ENCODE measurements at regions not wholly inside any gene's neighbourhood (a gene's known extent, or its start where the extent isn't known, plus 50 kb on each side); places are given as distances from the start of the nearest gene placed in this dataset.
A peak's percentile ranks its signal among the peaks of the same experiment; 100 is the strongest.

DNA sequence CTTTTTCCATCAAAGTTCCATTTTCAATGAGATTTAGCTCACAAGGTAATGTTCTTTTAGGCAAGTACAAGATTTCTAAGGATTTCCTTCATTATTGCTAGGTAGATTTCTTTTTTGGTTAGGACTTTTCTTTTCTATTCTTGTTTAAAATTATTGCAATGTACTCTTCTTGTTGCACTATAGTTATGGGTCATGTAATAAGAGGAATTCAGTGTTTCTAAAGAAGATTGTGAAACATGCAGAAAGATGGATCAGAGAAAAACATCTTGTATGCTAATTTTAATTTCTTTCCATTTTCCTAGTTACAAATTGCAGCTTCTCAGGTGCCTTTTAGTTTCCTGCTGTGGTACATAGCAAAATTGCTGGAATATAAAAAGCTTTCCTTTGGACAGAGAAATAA lies 56.1 kb downstream of the BTG1 start:
- peaks cover 13 to 68% (median 51%) of the 10 kb centered on the region in 7 donors for H3K4me1 Mint-ChIP-seq
- H3K36me3 Mint-ChIP-seq: peaks cover 0 to 9% (median 7%) of the 10 kb centered on the region in 5 donors
- ChIA-PET POLR2A (interaction anchor here (0.6 to 1.8 kb wide), 12 partner anchors 8 to 171 kb away, joined by 3 to 5 read pairs (median 3); partner anchors contain the start of gene BTG1), CTCF (interaction anchor here (1.3 kb wide), 1 partner anchor 15 kb away, joined by 4 read pairs; no protein-coding TSS in a partner anchor)
- no peak overlapping the region for H3K27ac ChIP-seq (ENCODE audit: low read depth, low read length)
- intact Hi-C loops (cut with micrococcal nuclease): no loop called here
- no peaks in the 10 kb centered on the region for H3K9me3 ChIP-seq (ENCODE audit: control insufficient read depth in 2 of 3, low read length in 3 of 3)
- no peak for ATAC-seq
- H3K4me1 ChIP-seq (ENCODE audit: control insufficient read depth in 2 of 2, insufficient read depth in 2 of 2, low read length in 2 of 2): peaks cover 3 to 18% of the 10 kb centered on the region in 2 donors
- no peaks in the 10 kb centered on the region for H3K27me3 Mint-ChIP-seq
- no peaks in the 10 kb centered on the region for H3K36me3 ChIP-seq (ENCODE audit: control insufficient read depth in 2 of 3, insufficient read depth in 3 of 3, low read length in 3 of 3)
- DNase-seq: no peak
- H3K27me3 ChIP-seq (ENCODE audit: control insufficient read depth in 2 of 2, insufficient read depth in 2 of 2, low read length in 2 of 2): no peaks in the 10 kb centered on the region
- peaks cover 0 to 3% (median 0%) of the 10 kb centered on the region in 11 donors for H3K9me3 Mint-ChIP-seq
- H3K4me3 ChIP-seq (ENCODE audit: low read length): no peak overlapping the region
- peak overlapping the region in 5 of 10 donors; percentile 7 to 34 (median 27) for H3K4me3 Mint-ChIP-seq
- H3K27ac Mint-ChIP-seq: peak overlapping the region in 2 of 9 donors; percentile 1 to 48

DNA sequence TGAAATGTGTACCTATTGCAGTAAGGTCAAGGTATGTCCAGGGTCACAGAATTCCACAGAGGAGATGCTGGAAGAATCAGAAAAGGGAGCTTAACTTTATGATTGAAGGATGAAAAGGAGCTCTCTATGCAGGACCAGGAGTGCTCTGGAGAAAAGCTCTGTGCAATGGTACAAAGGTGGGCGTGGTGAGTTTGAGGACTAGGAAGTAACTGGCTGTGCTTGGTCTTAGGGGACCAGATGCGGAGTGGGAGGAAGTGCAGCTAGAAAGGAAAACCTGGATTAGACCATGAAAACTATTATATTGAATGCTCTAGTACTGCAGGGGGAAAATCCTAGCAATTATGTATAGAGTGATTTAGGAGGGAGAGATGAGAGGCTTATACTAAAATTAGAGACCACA lies 56.8 kb downstream of the BTG1 start:
- Histone ChIP-seq H3K27ac (ENCODE audit: low read depth, low read length) (no peak overlapping the region), H3K27me3 (ENCODE audit: control insufficient read depth in 2 of 2, insufficient read depth in 2 of 2, low read length in 2 of 2) (no peaks in the 10 kb centered on the region), H3K36me3 (ENCODE audit: control insufficient read depth in 2 of 3, insufficient read depth in 3 of 3, low read length in 3 of 3) (no peaks in the 10 kb centered on the region), H3K4me3 (ENCODE audit: low read length) (no peak overlapping the region), H3K9me3 (ENCODE audit: control insufficient read depth in 2 of 3, low read length in 3 of 3) (no peaks in the 10 kb centered on the region), H3K4me1 (ENCODE audit: control insufficient read depth in 2 of 2, insufficient read depth in 2 of 2, low read length in 2 of 2) (peaks cover 0 to 24% of the 10 kb centered on the region in 2 donors)
- peak overlapping the region in 8 of 10 donors; percentile 2 to 63 (median 34) for H3K4me3 Mint-ChIP-seq
- peak overlapping the region in 8 of 9 donors; percentile 16 to 65 (median 27) for H3K27ac Mint-ChIP-seq
- H3K36me3 Mint-ChIP-seq: peaks cover 0 to 9% (median 7%) of the 10 kb centered on the region in 5 donors
- ATAC-seq (no peak), DNase-seq (no peak)
- peaks cover 12 to 70% (median 47%) of the 10 kb centered on the region in 7 donors for H3K4me1 Mint-ChIP-seq
- H3K27me3 Mint-ChIP-seq: no peaks in the 10 kb centered on the region
- ChIA-PET POLR2A (interaction anchor here (0.5 to 1.8 kb wide), 15 partner anchors 8 to 58 kb away, joined by 3 to 5 read pairs (median 3); partner anchors contain the start of gene BTG1), CTCF (interaction anchor here (1.0 to 1.3 kb wide), 2 partner anchors 14 to 53 kb away, joined by 3 to 4 read pairs; no protein-coding TSS in a partner anchor)
- H3K9me3 Mint-ChIP-seq: peaks cover 0 to 3% (median 0%) of the 10 kb centered on the region in 11 donors
- intact Hi-C loops (cut with micrococcal nuclease): no loop called here

DNA sequence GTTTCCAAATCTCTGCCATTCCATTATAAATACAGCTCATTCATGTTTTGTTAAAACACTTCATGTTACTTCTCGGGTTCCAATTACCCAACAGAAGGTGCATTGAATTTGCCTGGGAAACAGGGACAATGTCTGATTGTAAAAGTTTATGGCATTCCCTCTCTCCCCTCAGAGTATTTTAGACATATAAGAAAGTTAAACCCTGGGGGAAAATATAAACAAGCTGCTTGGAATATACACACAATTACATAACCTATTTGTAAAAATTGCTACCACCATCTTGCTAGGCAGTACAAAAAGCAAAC lies 60.0 kb downstream of the BTG1 start:
- ChIA-PET POLR2A (interaction anchor here (0.7 to 2.9 kb wide), 9 partner anchors 11 to 59 kb away, joined by 3 to 25 read pairs (median 5); partner anchors contain the start of gene BTG1), CTCF (interaction anchor here (0.8 to 1.7 kb wide), 3 partner anchors 32 to 58 kb away, joined by 3 to 6 read pairs (median 4); no protein-coding TSS in a partner anchor)
- ATAC-seq (no peak), DNase-seq (no peak)
- Mint-ChIP-seq H3K36me3 (peaks cover 0 to 10% (median under 1%) of the 10 kb centered on the region in 5 donors), H3K27me3 (no peaks in the 10 kb centered on the region), H3K9me3 (peaks cover 0 to 3% (median 0%) of the 10 kb centered on the region in 11 donors), H3K4me3 (peak overlapping the region in 1 of 10 donors; percentile 25), H3K27ac (no peak overlapping the region), H3K4me1 (peaks cover 21 to 70% (median 60%) of the 10 kb centered on the region in 7 donors)
- intact Hi-C loops (cut with micrococcal nuclease): loop anchor here in 1 of 2 donors (1.0 kb wide), 1 partner anchor 11 kb away; no protein-coding TSS in a partner anchor
- no peak overlapping the region for H3K4me3 ChIP-seq (ENCODE audit: low read length)
- H3K36me3 ChIP-seq (ENCODE audit: control insufficient read depth in 2 of 3, insufficient read depth in 3 of 3, low read length in 3 of 3): no peaks in the 10 kb centered on the region
- H3K27ac ChIP-seq (ENCODE audit: low read depth, low read length): no peak overlapping the region
- H3K27me3 ChIP-seq (ENCODE audit: control insufficient read depth in 2 of 2, insufficient read depth in 2 of 2, low read length in 2 of 2): no peaks in the 10 kb centered on the region
- H3K4me1 ChIP-seq (ENCODE audit: control insufficient read depth in 2 of 2, insufficient read depth in 2 of 2, low read length in 2 of 2): peaks cover 2 to 31% of the 10 kb centered on the region in 2 donors
- H3K9me3 ChIP-seq (ENCODE audit: control insufficient read depth in 2 of 3, low read length in 3 of 3): no peaks in the 10 kb centered on the region

DNA sequence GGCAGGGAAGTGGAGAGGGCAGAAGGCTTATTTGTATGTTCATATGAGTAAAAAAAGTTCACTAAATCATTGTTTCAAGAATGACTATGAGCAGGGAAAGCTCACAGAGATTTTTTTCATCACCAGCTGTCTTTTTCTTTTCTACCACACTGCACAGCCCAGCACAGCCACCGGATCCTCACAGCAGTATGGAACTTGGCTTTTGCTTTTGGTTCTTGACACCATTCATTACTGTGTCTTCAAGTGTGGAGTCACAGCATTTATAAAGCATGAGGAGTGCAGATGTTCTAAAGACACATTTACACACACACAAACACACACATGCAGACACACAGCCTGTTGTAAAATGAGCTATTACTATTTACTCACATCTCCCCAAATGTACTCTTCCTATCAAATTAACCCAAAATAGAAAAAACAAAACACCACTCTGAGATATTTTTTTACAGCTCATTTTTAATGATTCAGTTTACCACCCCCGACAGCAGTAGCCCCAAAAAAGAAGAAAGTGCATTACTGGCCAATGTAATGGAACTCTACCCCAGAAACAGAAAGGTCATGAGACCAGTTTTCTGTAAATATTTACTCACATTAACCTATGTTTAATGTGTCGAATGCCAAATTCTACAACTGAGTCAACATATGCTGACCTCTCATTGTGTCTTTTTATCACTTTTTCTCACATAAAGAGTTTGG lies 60.5 kb downstream of the BTG1 start:
- H3K36me3 ChIP-seq (ENCODE audit: control insufficient read depth in 2 of 3, insufficient read depth in 3 of 3, low read length in 3 of 3): no peaks in the 10 kb centered on the region
- peaks cover 6 to 34% of the 10 kb centered on the region in 2 donors for H3K4me1 ChIP-seq (ENCODE audit: control insufficient read depth in 2 of 2, insufficient read depth in 2 of 2, low read length in 2 of 2)
- H3K27me3 ChIP-seq (ENCODE audit: control insufficient read depth in 2 of 2, insufficient read depth in 2 of 2, low read length in 2 of 2): no peaks in the 10 kb centered on the region
- H3K27ac Mint-ChIP-seq: peak overlapping the region in 4 of 9 donors; percentile 5 to 70 (median 8)
- intact Hi-C loops (cut with micrococcal nuclease): loop anchor here in 1 of 2 donors (1.0 kb wide), 1 partner anchor 11 kb away; no protein-coding TSS in a partner anchor
- H3K4me1 Mint-ChIP-seq: peaks cover 26 to 70% (median 60%) of the 10 kb centered on the region in 7 donors
- POLR2A ChIA-PET: interaction anchor here (0.6 to 2.9 kb wide), 10 partner anchors 10 to 55 kb away, joined by 3 to 25 read pairs (median 5); no protein-coding TSS in a partner anchor
- H3K4me3 Mint-ChIP-seq: peak overlapping the region in 5 of 10 donors; percentile 20 to 67 (median 25)
- no peaks in the 10 kb centered on the region for H3K9me3 ChIP-seq (ENCODE audit: control insufficient read depth in 2 of 3, low read length in 3 of 3)
- no peaks in the 10 kb centered on the region for H3K27me3 Mint-ChIP-seq
- no peak overlapping the region for H3K27ac ChIP-seq (ENCODE audit: low read depth, low read length)
- H3K9me3 Mint-ChIP-seq: peaks cover 0 to 3% (median 0%) of the 10 kb centered on the region in 11 donors
- CTCF ChIA-PET: interaction anchor here (0.7 to 1.7 kb wide), 4 partner anchors 32 to 232 kb away, joined by 3 to 6 read pairs (median 5); no protein-coding TSS in a partner anchor
- H3K4me3 ChIP-seq (ENCODE audit: low read length): no peak overlapping the region
- DNase-seq (no peak), ATAC-seq (no peak)
- H3K36me3 Mint-ChIP-seq: peaks cover 0 to 7% (median 0%) of the 10 kb centered on the region in 5 donors

DNA sequence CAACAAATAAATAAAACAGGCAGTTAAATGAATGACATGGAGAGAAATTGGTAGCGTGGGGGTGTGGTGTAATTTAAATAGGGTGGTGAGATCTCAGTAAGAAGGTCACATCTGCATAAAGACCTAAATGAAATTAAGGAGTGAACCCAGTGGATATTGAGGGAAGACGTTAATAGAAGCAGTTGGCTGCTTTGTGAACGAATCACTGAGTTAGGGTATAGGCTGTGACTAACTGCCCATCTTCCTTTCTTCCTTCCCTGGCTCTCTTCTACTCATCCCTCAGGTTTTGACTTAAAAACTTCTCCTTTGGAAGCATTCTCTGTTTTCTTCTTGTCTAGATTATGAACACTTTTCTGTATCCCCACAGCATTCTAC lies 64.7 kb downstream of the BTG1 start:
- Histone ChIP-seq H3K27me3 (ENCODE audit: control insufficient read depth in 2 of 2, insufficient read depth in 2 of 2, low read length in 2 of 2) (no peaks in the 10 kb centered on the region), H3K36me3 (ENCODE audit: control insufficient read depth in 2 of 3, insufficient read depth in 3 of 3, low read length in 3 of 3) (no peaks in the 10 kb centered on the region), H3K4me3 (ENCODE audit: low read length) (peak overlapping the region; percentile 42), H3K4me1 (ENCODE audit: control insufficient read depth in 2 of 2, insufficient read depth in 2 of 2, low read length in 2 of 2) (peaks cover 10 to 48% of the 10 kb centered on the region in 2 donors), H3K27ac (ENCODE audit: low read depth, low read length) (peak overlapping the region; percentile 64), H3K9me3 (ENCODE audit: control insufficient read depth in 2 of 3, low read length in 3 of 3) (no peaks in the 10 kb centered on the region)
- intact Hi-C loops (cut with micrococcal nuclease): loop anchor here (1.0 to 5.0 kb wide), 8 partner anchors 11 to 58 kb away; no protein-coding TSS in a partner anchor
- Mint-ChIP-seq H3K27me3 (no peaks in the 10 kb centered on the region), H3K36me3 (peaks cover 0 to 13% (median 9%) of the 10 kb centered on the region in 5 donors), H3K27ac (peak overlapping the region; percentile 63 to 96 (median 90)), H3K9me3 (peaks cover 0 to 5% (median 0%) of the 10 kb centered on the region in 11 donors), H3K4me3 (peak overlapping the region; percentile 63 to 88 (median 78)), H3K4me1 (peaks cover 34 to 93% (median 80%) of the 10 kb centered on the region in 7 donors)
- ChIA-PET CTCF (no interaction called here), POLR2A (no interaction called here)
- ATAC-seq (no peak), DNase-seq (no peak)

DNA sequence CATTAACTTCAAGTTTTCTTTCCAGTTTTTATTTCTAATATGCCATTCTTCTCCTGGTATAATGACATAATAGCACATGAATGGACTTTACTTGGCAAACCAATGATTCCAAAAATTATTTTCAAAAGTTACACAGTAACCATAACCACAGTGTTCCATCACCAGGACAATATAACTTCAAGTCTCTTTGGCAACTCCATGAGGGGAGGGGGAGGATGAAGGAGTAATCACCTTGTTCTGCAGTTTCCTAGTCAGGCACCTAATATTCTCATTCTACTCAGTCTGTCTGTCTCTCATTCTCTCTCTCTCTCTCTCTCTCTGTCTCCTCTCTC lies 66.6 kb downstream of the BTG1 start:
- Histone ChIP-seq H3K36me3 (ENCODE audit: control insufficient read depth in 2 of 3, insufficient read depth in 3 of 3, low read length in 3 of 3) (no peaks in the 10 kb centered on the region), H3K4me1 (ENCODE audit: control insufficient read depth in 2 of 2, insufficient read depth in 2 of 2, low read length in 2 of 2) (peaks cover 10 to 46% of the 10 kb centered on the region in 2 donors), H3K27me3 (ENCODE audit: control insufficient read depth in 2 of 2, insufficient read depth in 2 of 2, low read length in 2 of 2) (no peaks in the 10 kb centered on the region), H3K27ac (ENCODE audit: low read depth, low read length) (peak overlapping the region; percentile 5), H3K9me3 (ENCODE audit: control insufficient read depth in 2 of 3, low read length in 3 of 3) (no peaks in the 10 kb centered on the region), H3K4me3 (ENCODE audit: low read length) (no peak overlapping the region)
- Mint-ChIP-seq H3K9me3 (peaks cover 0 to 5% (median 0%) of the 10 kb centered on the region in 11 donors), H3K27me3 (no peaks in the 10 kb centered on the region), H3K27ac (peak overlapping the region; percentile 48 to 96 (median 90)), H3K36me3 (peaks cover 0 to 17% (median 9%) of the 10 kb centered on the region in 5 donors), H3K4me3 (peak overlapping the region in 9 of 10 donors; percentile 12 to 88 (median 51)), H3K4me1 (peaks cover 37 to 92% (median 85%) of the 10 kb centered on the region in 7 donors)
- ChIA-PET POLR2A (no interaction called here), CTCF (no interaction called here)
- intact Hi-C loops (cut with micrococcal nuclease): loop anchor here in 1 of 2 donors (2.0 kb wide), 1 partner anchor 202 kb away; no protein-coding TSS in a partner anchor
- no peak for ATAC-seq
- DNase-seq: no peak
